Astrocyte (in vitro differentiated cells and primary cell): ENCODE measurements at regions not wholly inside any gene's neighbourhood (a gene's known extent, or its start where the extent isn't known, plus 50 kb on each side); places are given as distances from the start of the nearest gene placed in this dataset.

ENCODE experiments used
- CTCF ChIP-seq: IDR thresholded peaks from 2 replicates; pipeline ENCODE4 v1.5.1; 2011; ENCODE audit warnings: low read depth, mild to moderate bottlenecking, inconsistent platforms, low read length, moderate library complexity; ENCODE audit not compliant: insufficient read depth
- EZH2 ChIP-seq: IDR thresholded peaks from 2 replicates; pipeline ENCODE4 v1.6.1; 2012; ENCODE audit warnings: mild to moderate bottlenecking, low read length, inconsistent platforms; ENCODE audit not compliant: insufficient read depth

- no peak for TF ChIP-seq EZH2
- TF ChIP-seq CTCF: no peak
Measured at GRCh38 chr2:59254279-59254678, 1013.2 kb upstream of the FANCL start.
